A549 (cell line): ENCODE measurements at regions not wholly inside any gene's neighbourhood (a gene's known extent, or its start where the extent isn't known, plus 50 kb on each side); places are given as distances from the start of the nearest gene placed in this dataset.

ENCODE experiments used
- ATAC-seq, 2 experiments: fragments of 200-7000 bp in 1 of 2; fragments of >200 bp in 1 of 2; cut with Nextera tagmentation in 1 of 2; cut with Tn5 transposase in 1 of 2; 3 replicates each; pipeline versions ENCODE4 v1.8.0 to v1.9.1; 2018 to 2020; ENCODE audit warnings: mild to moderate bottlenecking in 1 of 2, moderate library complexity in 1 of 2
- CTCF ChIA-PET: fragments of 300-600 bp; sonication (Branson Sonifier 250); formaldehyde crosslinking; extraction: SDS; loops from one replicate; lab custom pipeline; 2021; ENCODE audit warnings: antibody characterized with exemption, inconsistent platforms; lab: Yijun Ruan, JAX
- POLR2A ChIA-PET: fragments of 350-600 bp; formaldehyde crosslinking; extraction: SDS; loops from one replicate; lab custom pipeline; 2021; ENCODE audit warnings: antibody characterized with exemption, inconsistent platforms; lab: Yijun Ruan, JAX
- DNase-seq, 2 experiments: peaks; one replicate each; pipeline versions ENCODE4 v3.0.0 to v3.0.0-alpha.2; 2011 to 2016; ENCODE audit warnings: low read depth in 1 of 2, low spot score in 1 of 2
- FAIRE-seq: peaks from 2 replicates; lab custom pipeline; 2011; peaks lifted over from hg19 to GRCh38; lab: Jason Lieb, UNC
- H3K27ac ChIP-seq, 2 experiments: fragments of >200 bp; sonication (Bioruptor Twin); formaldehyde crosslinking; 3 replicates each; pipeline ENCODE4 v1.5.1; 2016 to 2017
- H3K4me1 ChIP-seq: fragments of >200 bp; sonication (Bioruptor Twin); formaldehyde crosslinking; 3 replicates; pipeline ENCODE4 v1.6.1; 2016
- H3K4me2 ChIP-seq: fragments of >200 bp; sonication (Bioruptor Twin); formaldehyde crosslinking; 3 replicates; pipeline ENCODE4 v1.6.1; 2016
- H3K4me3 ChIP-seq: fragments of >200 bp; sonication (Bioruptor Twin); formaldehyde crosslinking; 3 replicates; pipeline ENCODE4 v1.5.1; 2016
- H3K9me3 ChIP-seq: fragments of >200 bp; sonication (Bioruptor Twin); formaldehyde crosslinking; 3 replicates; pipeline ENCODE4 v1.6.1; 2016
- BHLHE40 ChIP-seq: IDR thresholded peaks from 2 replicates; pipeline ENCODE4 v1.6.1; 2012; ENCODE audit warnings: low read depth, low read length, inconsistent platforms
- CBX8 ChIP-seq: fragments of 200-600 bp; sonication (generic); IDR thresholded peaks from 2 replicates; pipeline ENCODE4 v1.6.1; 2016
- CEBPB ChIP-seq, 2 experiments: fragments of >200 bp in 1 of 2; sonication (Bioruptor Twin) in 1 of 2; formaldehyde crosslinking in 1 of 2; IDR thresholded peaks; 2 replicates each; pipeline ENCODE4 v1.6.1; 2012 to 2016
- EHMT2 ChIP-seq: fragments of 200-600 bp; sonication (generic); IDR thresholded peaks from 2 replicates; pipeline ENCODE4 v1.6.1; 2016; ENCODE audit warnings: antibody characterized with exemption, low read depth, mild to moderate bottlenecking, moderate library complexity
- ESRRA ChIP-seq: fragments of 150-350 bp; IDR thresholded peaks from 2 replicates; pipeline ENCODE4 v1.6.1; 2014; ENCODE audit warnings: mild to moderate bottlenecking, low read length, borderline replicate concordance
- FOXS1 ChIP-seq: fragments of 250-450 bp; sonication (Bioruptor Pico); IDR thresholded peaks from 2 replicates; pipeline ENCODE4 v1.5.0; 2020; ENCODE audit warnings: mild to moderate bottlenecking, moderate library complexity
- HDAC2 ChIP-seq: fragments of 200-600 bp; sonication (generic); IDR thresholded peaks from 2 replicates; pipeline ENCODE4 v1.6.1; 2016
- HOXA7 ChIP-seq: fragments of 250-450 bp; sonication (Bioruptor Pico); IDR thresholded peaks from 2 replicates; pipeline ENCODE4 v1.5.0; 2020; ENCODE audit warnings: mild to moderate bottlenecking, moderate library complexity
- HOXB5 ChIP-seq: fragments of 250-450 bp; sonication (Bioruptor Pico); IDR thresholded peaks from 2 replicates; pipeline ENCODE4 v1.5.0; 2020; ENCODE audit warnings: mild to moderate bottlenecking, moderate library complexity
- JUN ChIP-seq, 2 experiments: fragments of >200 bp; sonication (Bioruptor Twin); formaldehyde crosslinking; IDR thresholded peaks; 2 replicates in 1 of 2; 3 replicates in 1 of 2; pipeline ENCODE4 v1.6.1; 2016 to 2017
- KDM1A ChIP-seq: fragments of 200-600 bp; sonication (generic); IDR thresholded peaks from 2 replicates; pipeline ENCODE4 v1.6.1; 2016; ENCODE audit warnings: low read depth, mild to moderate bottlenecking
- MAZ ChIP-seq: fragments of 150-350 bp; IDR thresholded peaks from 2 replicates; pipeline ENCODE4 v1.6.1; 2014; ENCODE audit warnings: antibody characterized with exemption, low read depth, low read length, borderline replicate concordance
- NFE2L2 ChIP-seq: fragments of 150-350 bp; conservative IDR thresholded peaks from 2 replicates; pipeline ENCODE4 v1.6.1; 2014; ENCODE audit warnings: low read length
- NR3C1 ChIP-seq: fragments of >200 bp; sonication (Bioruptor Twin); formaldehyde crosslinking; IDR thresholded peaks from 3 replicates; pipeline ENCODE4 v1.6.1; 2017
- RARB ChIP-seq: fragments of 250-450 bp; sonication (Bioruptor Pico); IDR thresholded peaks from 2 replicates; pipeline ENCODE4 v1.8.0; 2021; ENCODE audit warnings: mild to moderate bottlenecking, moderate library complexity
- RCOR1 ChIP-seq: fragments of 150-350 bp; IDR thresholded peaks from 2 replicates; pipeline ENCODE4 v1.6.1; 2014; ENCODE audit warnings: antibody characterized with exemption, low read length, low read depth
- RFX5 ChIP-seq: fragments of 450-650 bp; IDR thresholded peaks from 2 replicates; pipeline ENCODE4 v1.7.1; 2014; ENCODE audit warnings: antibody characterized with exemption, mild to moderate bottlenecking, moderate library complexity
- RNF2 ChIP-seq: fragments of 200-600 bp; sonication (generic); IDR thresholded peaks from 2 replicates; pipeline ENCODE4 v1.6.1; 2016; ENCODE audit warnings: low read depth, mild to moderate bottlenecking, antibody characterized with exemption, moderate library complexity, borderline replicate concordance
- ZC3H11A ChIP-seq: fragments of 450-650 bp; IDR thresholded peaks from 2 replicates; pipeline ENCODE4 v1.6.1; 2014; ENCODE audit warnings: antibody characterized with exemption, mild to moderate bottlenecking
- WGBS: methylation state at CpG from one replicate; pipeline ENCODE4 v1.1.6; 2017; ENCODE audit errors: missing lambda C conversion rate; 5-methylcytosine and 5-hydroxymethylcytosine counted together
- TF ChIP-seq, protein P1 (sequence below): fragments of >200 bp; sonication (Bioruptor Twin); formaldehyde crosslinking; IDR thresholded peaks from 3 replicates; pipeline ENCODE4 v1.6.1; 2016
- TF ChIP-seq, protein P2 (sequence below): fragments of >200 bp; sonication (Bioruptor Twin); formaldehyde crosslinking; IDR thresholded peaks from 3 replicates; pipeline ENCODE4 v1.5.1; 2016
- TF ChIP-seq, protein P3 (sequence below): fragments of 450-650 bp; IDR thresholded peaks from 2 replicates; pipeline ENCODE4 v1.6.1; 2014; ENCODE audit warnings: antibody characterized with exemption
- TF ChIP-seq, protein P4 (sequence below): IDR thresholded peaks from 2 replicates; pipeline ENCODE4 v1.6.1; 2012

GRCh38 chr22:48379371-48379770, 1448.3 kb downstream of the BRD1 start:
- DNase-seq: no peak
- H3K9me3 ChIP-seq: 0 out of 3 replicates have a peak, but pooled peaks cover 3% of the 10 kb centered on the region

GRCh38 chr22:48378673-48379072, 1449.0 kb downstream of the BRD1 start:
- 92% methylated on average over 6 of the region's 6 CpGs for WGBS
- Histone ChIP-seq H3K4me1 (no peaks in the 10 kb centered on the region), H3K27ac (no peak overlapping the region), H3K4me2 (no peak overlapping the region), H3K4me3 (no peak overlapping the region), H3K9me3 (no peaks in the 10 kb centered on the region)
- ATAC-seq (no peak), FAIRE-seq (no peak), DNase-seq (no peak)
- TF ChIP-seq RFX5: no peak
- ChIA-PET POLR2A (no interaction called here), CTCF (no interaction called here)

More at GRCh38 chr22:48379371-48379770, 1448.3 kb downstream of the BRD1 start:
- TF ChIP-seq RFX5 (no peak), ZC3H11A (no peak), MAZ (no peak), RARB (CRISPR knock-in tag) (no peak), NR3C1 (no peak), CBX8 (no peak), FOXS1 (CRISPR knock-in tag) (no peak), EHMT2 (no peak), RCOR1 (no peak), BHLHE40 (no peak), HOXB5 (CRISPR knock-in tag) (no peak), JUN (IDR thresholded peaks at IDR 0.05) (no peak)
- TF ChIP-seq, protein P1, sequence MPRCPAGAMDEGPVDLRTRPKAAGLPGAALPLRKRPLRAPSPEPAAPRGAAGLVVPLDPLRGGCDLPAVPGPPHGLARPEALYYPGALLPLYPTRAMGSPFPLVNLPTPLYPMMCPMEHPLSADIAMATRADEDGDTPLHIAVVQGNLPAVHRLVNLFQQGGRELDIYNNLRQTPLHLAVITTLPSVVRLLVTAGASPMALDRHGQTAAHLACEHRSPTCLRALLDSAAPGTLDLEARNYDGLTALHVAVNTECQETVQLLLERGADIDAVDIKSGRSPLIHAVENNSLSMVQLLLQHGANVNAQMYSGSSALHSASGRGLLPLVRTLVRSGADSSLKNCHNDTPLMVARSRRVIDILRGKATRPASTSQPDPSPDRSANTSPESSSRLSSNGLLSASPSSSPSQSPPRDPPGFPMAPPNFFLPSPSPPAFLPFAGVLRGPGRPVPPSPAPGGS: no peak
- TF ChIP-seq, all 56 proteins: peak for 0
- no peak overlapping the region for H3K4me2 ChIP-seq
- ATAC-seq (no peak), FAIRE-seq (no peak)
- no peak overlapping the region for H3K4me3 ChIP-seq
- ChIA-PET CTCF (no interaction called here), POLR2A (no interaction called here)
- peak overlapping the region in 1 of 2 experiments; percentile 59; a peak in 1 of 6 replicates for H3K27ac ChIP-seq
- no peaks in the 10 kb centered on the region for H3K4me1 ChIP-seq
- 100% methylated on average over 3 of the region's 13 CpGs for whole genome bisulfite sequencing

GRCh38 chr22:48376936-48377712, 1450.5 kb downstream of the BRD1 start:
- Histone ChIP-seq H3K27ac (peak overlapping the region in 1 of 2 experiments; percentile 66; a peak in 3 of 6 replicates), H3K4me1 (no peaks in the 10 kb centered on the region; the same call in 2 of the 3 replicates), H3K4me3 (no peak overlapping the region), H3K4me2 (no peak overlapping the region), H3K9me3 (no peaks in the 10 kb centered on the region)
- DNase-seq: no peak
- no peak for FAIRE-seq
- no peak for ATAC-seq
- WGBS: 95% methylated on average over 8 of the region's 8 CpGs
- CTCF ChIA-PET: no interaction called here
- no peak for TF ChIP-seq NFE2L2
- TF ChIP-seq, protein P2, sequence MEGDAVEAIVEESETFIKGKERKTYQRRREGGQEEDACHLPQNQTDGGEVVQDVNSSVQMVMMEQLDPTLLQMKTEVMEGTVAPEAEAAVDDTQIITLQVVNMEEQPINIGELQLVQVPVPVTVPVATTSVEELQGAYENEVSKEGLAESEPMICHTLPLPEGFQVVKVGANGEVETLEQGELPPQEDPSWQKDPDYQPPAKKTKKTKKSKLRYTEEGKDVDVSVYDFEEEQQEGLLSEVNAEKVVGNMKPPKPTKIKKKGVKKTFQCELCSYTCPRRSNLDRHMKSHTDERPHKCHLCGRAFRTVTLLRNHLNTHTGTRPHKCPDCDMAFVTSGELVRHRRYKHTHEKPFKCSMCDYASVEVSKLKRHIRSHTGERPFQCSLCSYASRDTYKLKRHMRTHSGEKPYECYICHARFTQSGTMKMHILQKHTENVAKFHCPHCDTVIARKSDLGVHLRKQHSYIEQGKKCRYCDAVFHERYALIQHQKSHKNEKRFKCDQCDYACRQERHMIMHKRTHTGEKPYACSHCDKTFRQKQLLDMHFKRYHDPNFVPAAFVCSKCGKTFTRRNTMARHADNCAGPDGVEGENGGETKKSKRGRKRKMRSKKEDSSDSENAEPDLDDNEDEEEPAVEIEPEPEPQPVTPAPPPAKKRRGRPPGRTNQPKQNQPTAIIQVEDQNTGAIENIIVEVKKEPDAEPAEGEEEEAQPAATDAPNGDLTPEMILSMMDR: no peak
- no peak for TF ChIP-seq NR3C1
- TF ChIP-seq CEBPB (IDR thresholded peaks at IDR 0.05): no peak
- no peak for TF ChIP-seq RARB (CRISPR knock-in tag)
- no peak for TF ChIP-seq HDAC2
- no peak for TF ChIP-seq RNF2
- TF ChIP-seq, protein P3, sequence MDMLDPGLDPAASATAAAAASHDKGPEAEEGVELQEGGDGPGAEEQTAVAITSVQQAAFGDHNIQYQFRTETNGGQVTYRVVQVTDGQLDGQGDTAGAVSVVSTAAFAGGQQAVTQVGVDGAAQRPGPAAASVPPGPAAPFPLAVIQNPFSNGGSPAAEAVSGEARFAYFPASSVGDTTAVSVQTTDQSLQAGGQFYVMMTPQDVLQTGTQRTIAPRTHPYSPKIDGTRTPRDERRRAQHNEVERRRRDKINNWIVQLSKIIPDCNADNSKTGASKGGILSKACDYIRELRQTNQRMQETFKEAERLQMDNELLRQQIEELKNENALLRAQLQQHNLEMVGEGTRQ: no peak
- TF ChIP-seq JUN (IDR thresholded peaks at IDR 0.05): no peak
- no peak for TF ChIP-seq KDM1A
- TF ChIP-seq, protein P4, sequence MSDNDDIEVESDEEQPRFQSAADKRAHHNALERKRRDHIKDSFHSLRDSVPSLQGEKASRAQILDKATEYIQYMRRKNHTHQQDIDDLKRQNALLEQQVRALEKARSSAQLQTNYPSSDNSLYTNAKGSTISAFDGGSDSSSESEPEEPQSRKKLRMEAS: no peak
- no peak for TF ChIP-seq HOXA7 (CRISPR knock-in tag)
- TF ChIP-seq ESRRA: no peak
- TF ChIP-seq, all 56 proteins: peak for 0
- POLR2A ChIA-PET: no interaction called here
